ENCODE measurements at regions not wholly inside any gene's neighbourhood (a gene's known extent, or its start where the extent isn't known, plus 50 kb on each side); places are given as distances from the start of the nearest gene placed in this dataset.

GRCh38 chr3:177481329-177481728, 284.0 kb upstream of the TBL1XR1 start:
- TF ChIP-seq CTCF (IDR thresholded peaks at IDR 0.05; ENCODE audit: extremely low read depth, insufficient read depth, missing control alignments), result no peak
- no peak for DNase-seq (ENCODE audit: low spot score)
- in situ Hi-C loops (cut with MboI; ENCODE audit: low pct_unique_long_range_greater_than_20kb, low sequenced_read_pairs, unreplicated experiment), result no loop called here

- in situ Hi-C loops (cut with MboI; ENCODE audit: low pct_unique_long_range_greater_than_20kb, low sequenced_read_pairs, unreplicated experiment), result no loop called here
- no peak for TF ChIP-seq CTCF (IDR thresholded peaks at IDR 0.05; ENCODE audit: extremely low read depth, insufficient read depth, missing control alignments)
- DNase-seq (ENCODE audit: low spot score), result no peak
Measured at GRCh38 chr3:177482048-177482691, 284.9 kb upstream of the TBL1XR1 start.

GRCh38 chr3:177483182-177483967, 286.1 kb upstream of the TBL1XR1 start:
- in situ Hi-C loops (cut with MboI; ENCODE audit: low pct_unique_long_range_greater_than_20kb, low sequenced_read_pairs, unreplicated experiment), result no loop called here
- peak; percentile 16 for TF ChIP-seq CTCF (IDR thresholded peaks at IDR 0.05; ENCODE audit: extremely low read depth, insufficient read depth, missing control alignments)
- DNase-seq (ENCODE audit: low spot score), result no peak

- in situ Hi-C loops (cut with MboI; ENCODE audit: low pct_unique_long_range_greater_than_20kb, low sequenced_read_pairs, unreplicated experiment), result no loop called here
Measured at GRCh38 chr3:177484206-177484605, 286.9 kb upstream of the TBL1XR1 start.

GRCh38 chr3:177484926-177485325, 287.6 kb upstream of the TBL1XR1 start:
- DNase-seq (ENCODE audit: low spot score), result no peak
- no peak for TF ChIP-seq CTCF (IDR thresholded peaks at IDR 0.05; ENCODE audit: extremely low read depth, insufficient read depth, missing control alignments)
- in situ Hi-C loops (cut with MboI; ENCODE audit: low pct_unique_long_range_greater_than_20kb, low sequenced_read_pairs, unreplicated experiment), result no loop called here

More at GRCh38 chr3:177484206-177484605, 286.9 kb upstream of the TBL1XR1 start:
- no peak for DNase-seq (ENCODE audit: low spot score)
- no peak for TF ChIP-seq CTCF (IDR thresholded peaks at IDR 0.05; ENCODE audit: extremely low read depth, insufficient read depth, missing control alignments)

- no peak for DNase-seq (ENCODE audit: low spot score)
- in situ Hi-C loops (cut with MboI; ENCODE audit: low pct_unique_long_range_greater_than_20kb, low sequenced_read_pairs, unreplicated experiment), result no loop called here
- TF ChIP-seq CTCF (IDR thresholded peaks at IDR 0.05; ENCODE audit: extremely low read depth, insufficient read depth, missing control alignments), result no peak
Measured at GRCh38 chr3:177487635-177488186, 290.4 kb upstream of the TBL1XR1 start.
